GM12865 (cell line): ENCODE measurements at regions not wholly inside any gene's neighbourhood (a gene's known extent, or its start where the extent isn't known, plus 50 kb on each side); places are given as distances from the start of the nearest gene placed in this dataset.

Experiments used
- DNase-seq: peaks from one replicate; pipeline ENCODE4 v3.0.0; 2010; ENCODE audit warnings: low read depth
- H3K4me3 ChIP-seq: 2 replicates; pipeline ENCODE4 v1.5.1; 2011; ENCODE audit warnings: mild to moderate bottlenecking, low read depth, low read length, control low read depth
- TF ChIP-seq, protein P1 (sequence below): IDR thresholded peaks from 2 replicates; pipeline ENCODE4 v1.5.1; 2011; ENCODE audit warnings: low read length, control low read depth, low read depth, inconsistent platforms; ENCODE audit not compliant: insufficient read depth; ENCODE audit errors: missing control alignments

DNA sequence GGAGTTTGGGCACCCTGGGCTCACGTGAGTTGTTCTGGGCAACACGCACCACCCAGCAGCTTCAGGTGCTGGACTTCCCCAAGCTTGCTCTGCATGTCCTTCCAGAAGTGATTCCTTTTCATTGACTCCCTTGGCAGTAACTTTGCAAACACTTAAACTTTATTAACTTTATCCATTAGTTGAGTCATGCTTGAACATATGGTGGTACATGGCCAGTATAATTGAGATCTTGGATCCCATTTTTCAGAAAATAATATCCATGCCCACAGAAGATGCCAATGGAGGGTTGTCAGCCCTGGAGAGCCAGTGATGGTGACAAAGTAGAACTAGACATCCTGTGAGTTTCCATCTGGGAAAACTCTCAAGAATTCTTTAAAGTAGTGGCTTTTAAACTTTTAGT is 144.2 kb downstream of the COPS8 start:
- no peak for DNase-seq
- no peak overlapping the region for H3K4me3 ChIP-seq

DNA sequence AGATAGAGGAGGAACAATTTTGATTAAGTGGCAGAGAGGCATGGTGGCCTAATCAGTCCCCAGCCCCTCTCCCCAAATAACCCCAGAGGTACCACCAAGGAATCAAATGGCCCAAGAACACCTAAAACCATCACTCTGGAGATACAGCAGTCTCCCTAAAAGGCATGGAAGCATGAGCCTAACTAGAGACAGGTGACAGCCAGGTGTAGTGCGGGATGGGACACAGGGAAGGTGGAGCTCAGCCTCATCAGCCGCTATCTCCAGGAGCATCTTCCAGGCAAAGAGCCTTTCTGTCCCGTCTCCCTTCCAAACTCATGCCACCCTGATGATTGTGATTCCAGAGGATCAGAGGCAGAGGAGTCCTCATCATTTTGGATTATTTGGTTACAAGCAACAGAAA is 144.7 kb downstream of the COPS8 start:
- no peak for DNase-seq
- H3K4me3 ChIP-seq = no peak overlapping the region
- TF ChIP-seq, protein P1, sequence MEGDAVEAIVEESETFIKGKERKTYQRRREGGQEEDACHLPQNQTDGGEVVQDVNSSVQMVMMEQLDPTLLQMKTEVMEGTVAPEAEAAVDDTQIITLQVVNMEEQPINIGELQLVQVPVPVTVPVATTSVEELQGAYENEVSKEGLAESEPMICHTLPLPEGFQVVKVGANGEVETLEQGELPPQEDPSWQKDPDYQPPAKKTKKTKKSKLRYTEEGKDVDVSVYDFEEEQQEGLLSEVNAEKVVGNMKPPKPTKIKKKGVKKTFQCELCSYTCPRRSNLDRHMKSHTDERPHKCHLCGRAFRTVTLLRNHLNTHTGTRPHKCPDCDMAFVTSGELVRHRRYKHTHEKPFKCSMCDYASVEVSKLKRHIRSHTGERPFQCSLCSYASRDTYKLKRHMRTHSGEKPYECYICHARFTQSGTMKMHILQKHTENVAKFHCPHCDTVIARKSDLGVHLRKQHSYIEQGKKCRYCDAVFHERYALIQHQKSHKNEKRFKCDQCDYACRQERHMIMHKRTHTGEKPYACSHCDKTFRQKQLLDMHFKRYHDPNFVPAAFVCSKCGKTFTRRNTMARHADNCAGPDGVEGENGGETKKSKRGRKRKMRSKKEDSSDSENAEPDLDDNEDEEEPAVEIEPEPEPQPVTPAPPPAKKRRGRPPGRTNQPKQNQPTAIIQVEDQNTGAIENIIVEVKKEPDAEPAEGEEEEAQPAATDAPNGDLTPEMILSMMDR = no peak

More for the DNA sequence above, 144.2 kb downstream of the COPS8 start:
- TF ChIP-seq, protein P1 = no peak

DNA sequence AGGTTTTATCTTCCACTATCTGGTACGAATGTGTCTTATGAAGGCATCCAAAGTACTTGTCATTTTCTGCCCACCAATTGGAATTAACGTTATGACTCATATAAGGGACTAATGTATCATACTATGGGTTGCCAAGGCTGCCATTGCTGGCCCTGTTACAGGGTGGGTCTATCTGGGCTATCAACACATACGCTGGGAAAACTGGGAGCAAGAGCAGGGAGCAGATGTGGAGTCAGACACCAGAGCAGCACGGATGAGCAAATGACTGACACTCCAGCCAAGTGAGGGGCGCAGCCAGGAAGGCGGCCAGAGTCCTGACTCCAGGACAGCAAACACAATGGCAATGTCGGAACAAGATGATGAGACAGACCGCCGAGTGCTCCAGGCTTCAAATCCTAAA is 145.9 kb downstream of the COPS8 start:
- no peak overlapping the region for H3K4me3 ChIP-seq
- TF ChIP-seq, protein P1 = no peak
- DNase-seq = no peak

DNA sequence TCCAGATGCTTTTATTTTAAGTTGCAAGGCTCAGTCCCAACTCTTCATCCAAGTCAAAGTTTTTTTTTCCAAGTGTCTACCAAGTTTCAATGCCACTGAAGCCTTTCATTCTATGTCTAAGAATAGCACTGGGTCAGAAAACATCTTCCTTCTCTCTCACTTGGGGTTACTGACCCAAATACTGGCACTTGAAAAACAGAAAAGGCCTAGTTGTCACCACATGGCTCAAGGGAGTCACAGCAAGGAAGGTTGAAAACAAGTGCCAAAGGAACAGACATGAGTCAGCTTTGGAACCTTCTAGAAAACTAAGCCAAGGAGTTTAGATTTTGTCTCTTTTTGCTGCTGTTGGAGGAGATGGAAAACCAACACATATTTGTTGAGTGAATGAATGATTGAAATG is 146.5 kb downstream of the COPS8 start:
- no peak overlapping the region for H3K4me3 ChIP-seq
- TF ChIP-seq, protein P1 = no peak
- DNase-seq = no peak

DNA sequence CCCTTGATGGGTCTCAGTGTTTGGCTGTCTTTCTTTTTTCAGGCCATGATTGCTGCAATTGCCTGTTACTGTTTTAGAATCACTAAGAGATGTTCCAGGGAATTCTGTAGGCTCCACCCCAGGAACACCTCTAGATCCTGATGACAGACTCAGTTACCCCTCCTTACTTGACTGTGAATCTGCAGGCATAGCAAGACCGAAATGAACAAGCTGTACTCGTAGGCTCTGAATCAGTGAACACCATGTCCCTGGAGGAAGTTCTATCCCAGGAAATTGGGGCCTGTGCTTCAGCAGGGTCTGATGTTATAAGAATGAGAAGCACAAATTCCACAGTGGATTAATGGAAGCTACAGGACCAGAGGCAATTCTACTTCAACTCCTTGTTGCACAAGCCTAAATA is 148.6 kb downstream of the COPS8 start:
- DNase-seq = no peak
- TF ChIP-seq, protein P1 = no peak
- no peak overlapping the region for H3K4me3 ChIP-seq

DNA sequence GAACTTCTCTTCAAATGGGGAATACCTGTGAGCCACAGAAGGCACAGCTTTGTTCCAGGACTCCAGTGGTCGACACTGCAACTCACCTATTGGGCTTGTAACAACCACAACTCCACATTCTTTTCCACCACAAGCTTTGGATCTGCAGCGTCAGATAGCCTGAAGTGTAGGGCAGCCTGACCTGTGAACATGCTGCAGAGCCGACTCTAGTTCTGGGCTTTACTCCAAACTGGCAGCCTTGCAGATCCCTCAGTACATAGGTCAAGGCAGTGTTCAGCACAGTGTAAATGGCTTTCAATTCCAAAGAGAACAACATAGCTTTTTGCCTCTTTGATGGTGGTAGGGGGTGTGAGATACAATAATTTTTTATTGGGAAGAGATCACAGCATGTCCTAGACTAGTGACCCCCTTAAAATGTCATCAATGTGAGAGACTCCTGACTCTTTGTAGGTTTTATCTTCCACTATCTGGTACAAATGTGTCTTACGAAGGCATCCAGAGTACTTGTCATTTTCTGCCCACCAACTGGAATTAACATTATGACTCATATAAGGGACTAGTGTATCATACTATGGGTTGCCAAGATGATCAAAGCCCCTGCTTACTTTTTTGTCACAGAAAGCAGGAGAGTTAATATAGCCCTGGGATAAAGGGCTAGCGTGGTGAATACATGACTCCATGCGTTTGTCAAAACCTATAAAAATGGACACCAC is 149.8 kb downstream of the COPS8 start:
- no peak overlapping the region for H3K4me3 ChIP-seq

DNA sequence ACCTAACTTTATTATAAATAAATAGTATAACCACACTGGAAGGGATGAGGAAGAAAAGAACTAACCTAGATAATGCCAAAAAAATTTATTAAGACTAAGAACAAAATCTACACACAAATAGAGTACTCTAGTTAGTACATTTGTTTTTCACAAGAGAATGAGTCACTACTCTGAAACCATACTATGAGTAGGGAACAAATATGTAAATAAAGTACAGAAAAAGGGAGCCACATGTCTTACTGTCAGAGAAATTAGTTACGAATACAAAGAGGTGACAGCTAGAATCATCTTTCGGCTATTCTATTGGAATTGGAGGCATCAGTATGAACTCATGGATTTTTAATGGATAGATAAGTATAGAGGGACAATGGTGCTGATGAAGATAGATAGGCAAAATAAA is 150.5 kb downstream of the COPS8 start:
- H3K4me3 ChIP-seq = no peak overlapping the region
- TF ChIP-seq, protein P1 = no peak
- no peak for DNase-seq

More for the DNA sequence above, 149.8 kb downstream of the COPS8 start:
- DNase-seq = no peak
- TF ChIP-seq, protein P1 = no peak
